ENCODE measurements at regions not wholly inside any gene's neighbourhood (a gene's known extent, or its start where the extent isn't known, plus 50 kb on each side); places are given as distances from the start of the nearest gene placed in this dataset.

GRCh38 chr18:40431071-40431985 lies 1523.7 kb upstream of the PIK3C3 start:
- TF ChIP-seq CTCF (conservative IDR thresholded peaks at IDR 0.05; ENCODE audit: low read depth in 2 of 2), result no peak
- TF ChIP-seq EZH2 (IDR thresholded peaks at IDR 0.05; ENCODE audit: low read depth, unreplicated experiment), result no peak
- TF ChIP-seq, protein P1, sequence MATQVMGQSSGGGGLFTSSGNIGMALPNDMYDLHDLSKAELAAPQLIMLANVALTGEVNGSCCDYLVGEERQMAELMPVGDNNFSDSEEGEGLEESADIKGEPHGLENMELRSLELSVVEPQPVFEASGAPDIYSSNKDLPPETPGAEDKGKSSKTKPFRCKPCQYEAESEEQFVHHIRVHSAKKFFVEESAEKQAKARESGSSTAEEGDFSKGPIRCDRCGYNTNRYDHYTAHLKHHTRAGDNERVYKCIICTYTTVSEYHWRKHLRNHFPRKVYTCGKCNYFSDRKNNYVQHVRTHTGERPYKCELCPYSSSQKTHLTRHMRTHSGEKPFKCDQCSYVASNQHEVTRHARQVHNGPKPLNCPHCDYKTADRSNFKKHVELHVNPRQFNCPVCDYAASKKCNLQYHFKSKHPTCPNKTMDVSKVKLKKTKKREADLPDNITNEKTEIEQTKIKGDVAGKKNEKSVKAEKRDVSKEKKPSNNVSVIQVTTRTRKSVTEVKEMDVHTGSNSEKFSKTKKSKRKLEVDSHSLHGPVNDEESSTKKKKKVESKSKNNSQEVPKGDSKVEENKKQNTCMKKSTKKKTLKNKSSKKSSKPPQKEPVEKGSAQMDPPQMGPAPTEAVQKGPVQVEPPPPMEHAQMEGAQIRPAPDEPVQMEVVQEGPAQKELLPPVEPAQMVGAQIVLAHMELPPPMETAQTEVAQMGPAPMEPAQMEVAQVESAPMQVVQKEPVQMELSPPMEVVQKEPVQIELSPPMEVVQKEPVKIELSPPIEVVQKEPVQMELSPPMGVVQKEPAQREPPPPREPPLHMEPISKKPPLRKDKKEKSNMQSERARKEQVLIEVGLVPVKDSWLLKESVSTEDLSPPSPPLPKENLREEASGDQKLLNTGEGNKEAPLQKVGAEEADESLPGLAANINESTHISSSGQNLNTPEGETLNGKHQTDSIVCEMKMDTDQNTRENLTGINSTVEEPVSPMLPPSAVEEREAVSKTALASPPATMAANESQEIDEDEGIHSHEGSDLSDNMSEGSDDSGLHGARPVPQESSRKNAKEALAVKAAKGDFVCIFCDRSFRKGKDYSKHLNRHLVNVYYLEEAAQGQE (IDR thresholded peaks at IDR 0.05; ENCODE audit: unreplicated experiment), result no peak
- no peak for TF ChIP-seq CREB1 (CRISPR knock-in tag; IDR thresholded peaks at IDR 0.05; ENCODE audit: low read depth)
- TF ChIP-seq EZH2phosphoT487 (IDR thresholded peaks at IDR 0.05; ENCODE audit: unreplicated experiment), result no peak

Measured in GM23338 (cell line).